GM11168 (cell line): ENCODE measurements at regions not wholly inside any gene's neighbourhood (a gene's known extent, or its start where the extent isn't known, plus 50 kb on each side); places are given as distances from the start of the nearest gene placed in this dataset.
"Not testable (repeated sequence)": the region's sequence is repeated elsewhere in the genome, so short reads cannot be mapped to it uniquely, and the experiment has no call there.

Experiments used
- in situ Hi-C: fragments of 300-500 bp; cut with MboI; formaldehyde crosslinking; loops from one replicate; pipeline ENCODE4 v1.12.0; 2022; ENCODE audit warnings: low sequenced_read_pairs; ENCODE audit not compliant: unreplicated experiment

DNA sequence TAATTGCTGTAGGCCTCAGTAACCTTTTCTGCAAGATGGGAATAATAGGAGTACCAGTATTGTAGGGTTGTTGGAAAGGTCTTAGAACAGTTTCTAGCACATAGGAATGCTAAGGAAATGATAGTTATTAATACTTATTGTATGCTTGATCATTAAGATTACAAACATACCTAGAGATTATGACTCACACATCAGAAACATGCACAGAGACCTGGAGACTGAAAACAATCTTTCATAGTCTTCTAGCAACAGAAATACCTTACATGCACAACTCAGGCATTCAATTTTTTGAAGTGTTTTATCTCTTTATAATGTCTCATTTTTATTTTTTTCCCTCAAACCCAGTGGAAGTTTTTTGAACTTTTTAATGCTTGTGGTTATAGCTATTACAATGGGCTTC, 104.4 kb upstream of the ZBTB20 start:
- in situ Hi-C loops: no loop called here

DNA sequence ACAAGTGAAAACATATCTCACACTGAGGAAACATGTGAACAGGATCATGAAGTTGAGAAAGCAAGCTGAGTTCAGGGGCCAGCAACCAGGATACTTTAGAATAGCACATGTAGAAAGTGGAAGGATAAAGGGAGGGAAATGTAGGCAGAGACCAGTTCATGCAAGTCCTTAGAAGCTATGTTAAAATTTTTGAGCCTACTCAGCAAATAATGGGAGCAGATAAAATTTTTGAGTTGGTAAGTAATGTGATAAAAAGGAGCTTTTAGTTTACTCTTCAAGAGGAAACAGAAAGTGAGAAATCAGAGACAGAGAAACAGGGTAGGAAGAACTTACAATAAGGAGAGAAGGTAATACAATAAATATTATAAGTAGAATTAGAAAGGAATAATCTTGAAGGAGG, 105.6 kb upstream of the ZBTB20 start:
- in situ Hi-C loops: no loop called here

DNA sequence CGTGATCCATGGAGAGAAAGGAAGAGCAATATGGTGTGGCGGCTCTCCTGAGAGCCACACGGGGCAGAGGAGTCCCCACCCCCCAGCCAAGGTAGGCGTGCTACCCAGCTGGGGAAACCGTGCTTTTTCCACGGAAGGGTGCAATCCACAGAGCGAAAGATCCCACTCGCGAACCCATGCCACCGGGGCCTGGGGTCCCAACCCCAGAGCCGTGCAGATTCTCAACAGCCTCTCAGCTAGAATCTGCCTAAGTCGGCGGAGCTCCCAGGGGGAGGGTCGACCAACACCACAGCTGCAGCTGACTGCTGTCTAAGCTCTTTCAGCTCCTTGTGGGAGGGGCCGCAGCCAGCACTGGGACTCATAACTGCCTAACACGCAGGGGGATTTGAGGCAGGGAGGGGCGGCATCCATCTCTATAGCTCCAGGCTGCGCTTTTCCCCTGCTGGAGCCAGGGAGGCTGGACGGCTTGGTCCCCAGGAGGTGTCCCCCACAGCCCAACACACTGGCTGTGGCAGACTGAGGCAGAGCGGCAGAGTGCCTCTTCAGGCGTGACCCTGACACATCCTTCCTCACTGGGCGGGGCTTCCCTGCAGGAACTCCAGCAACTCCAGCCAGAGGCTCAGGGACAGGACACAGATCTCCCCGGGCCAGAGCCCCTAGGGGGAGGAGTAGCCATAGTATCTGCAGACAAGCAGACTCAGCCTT, 107.6 kb upstream of the ZBTB20 start:
- in situ Hi-C loops: no loop called here

DNA sequence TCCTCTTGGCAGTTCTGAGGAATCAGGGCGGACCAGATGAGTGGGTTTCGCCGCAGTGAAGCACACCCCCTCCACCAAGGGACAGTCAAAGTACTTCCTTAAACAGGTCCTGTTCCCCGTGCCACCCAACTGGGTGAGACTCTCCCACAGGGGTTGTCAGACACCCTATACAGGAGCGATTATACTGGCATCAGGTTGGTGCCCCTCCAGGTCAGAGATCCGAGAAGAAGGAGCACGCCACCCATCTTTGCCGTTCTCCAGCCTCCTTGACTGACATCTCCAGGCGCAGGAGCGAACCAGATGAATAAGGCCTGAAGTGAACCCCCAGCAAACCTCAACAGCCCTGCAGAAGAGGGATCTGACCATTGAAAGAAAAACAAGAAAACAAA, 108.1 kb upstream of the ZBTB20 start:
- in situ Hi-C loops: no loop called here

DNA sequence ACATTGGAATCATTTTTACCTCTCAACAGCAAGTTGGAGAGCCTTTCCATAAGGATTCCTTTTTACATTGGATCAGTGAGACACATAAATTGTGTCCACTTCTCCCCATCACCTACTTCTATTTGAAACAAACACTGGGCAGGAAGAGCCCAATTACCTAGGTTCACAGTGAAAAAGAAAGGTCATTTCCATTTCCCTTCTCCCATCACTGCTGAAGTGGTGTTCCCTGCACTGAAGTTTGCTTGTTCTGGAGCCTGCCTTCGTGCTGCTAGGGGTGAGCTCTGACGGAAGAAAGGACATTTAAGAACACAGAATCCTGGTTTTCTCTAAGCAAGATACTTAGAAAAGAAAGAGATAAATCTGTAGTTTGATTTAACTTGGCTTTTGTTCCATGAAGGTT, 123.8 kb upstream of the ZBTB20 start:
- in situ Hi-C loops: no loop called here

DNA sequence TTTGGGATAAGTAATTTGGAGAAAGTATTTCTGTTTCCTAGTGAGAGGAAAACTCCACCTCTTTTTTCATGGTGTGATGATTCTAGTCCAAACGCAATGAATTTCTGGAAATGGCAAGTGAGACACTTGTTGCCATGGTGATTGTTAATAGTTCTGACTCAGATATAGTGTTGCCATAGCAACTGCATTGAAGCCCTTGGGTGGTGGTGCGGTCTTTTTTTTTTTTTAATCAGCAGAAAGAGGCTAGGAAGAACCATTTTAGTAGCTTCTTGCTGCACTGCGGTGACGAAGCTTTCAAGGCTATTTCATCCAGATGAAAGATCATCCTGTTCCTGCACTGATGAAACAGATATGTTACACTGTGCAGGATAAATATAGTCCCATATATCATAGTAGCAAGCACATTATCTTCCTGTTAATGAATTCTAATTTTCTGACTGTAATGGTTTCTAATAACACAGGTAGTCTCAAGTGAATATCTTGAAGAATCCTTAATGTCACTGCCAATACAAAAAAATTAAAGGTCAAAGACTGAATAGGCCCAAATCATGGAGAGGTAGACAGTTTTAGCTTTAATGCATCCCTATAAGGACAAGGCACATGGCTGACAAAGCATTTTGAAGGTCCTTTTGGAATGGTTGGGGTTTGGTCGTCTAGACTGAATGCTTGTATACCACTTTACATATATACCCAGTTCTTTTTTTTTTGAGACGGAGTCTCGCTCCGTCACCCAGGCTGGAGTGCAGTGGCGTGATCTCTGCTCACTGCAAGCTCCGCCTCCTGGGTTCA, 125.1 kb upstream of the ZBTB20 start:
- in situ Hi-C loops: no loop called here

DNA sequence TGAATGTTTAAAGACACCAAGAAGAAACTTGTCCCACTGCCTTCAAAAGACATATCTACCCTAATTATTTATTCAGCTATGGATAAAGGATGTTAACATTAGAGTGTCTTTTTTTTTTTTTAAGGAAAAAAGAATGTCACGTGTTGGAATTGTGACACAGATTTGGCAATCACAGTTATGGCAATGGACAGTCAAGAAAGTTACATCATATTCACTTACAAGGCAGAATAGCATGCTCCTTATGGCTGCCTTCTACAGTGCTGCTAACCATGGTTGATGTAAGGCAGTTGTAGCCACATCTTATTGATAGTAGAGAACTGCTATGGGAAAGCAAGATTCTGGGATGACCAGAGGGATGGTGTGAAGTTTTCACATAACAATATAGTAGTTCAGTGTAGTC, 128.8 kb upstream of the ZBTB20 start:
- in situ Hi-C loops: no loop called here

DNA sequence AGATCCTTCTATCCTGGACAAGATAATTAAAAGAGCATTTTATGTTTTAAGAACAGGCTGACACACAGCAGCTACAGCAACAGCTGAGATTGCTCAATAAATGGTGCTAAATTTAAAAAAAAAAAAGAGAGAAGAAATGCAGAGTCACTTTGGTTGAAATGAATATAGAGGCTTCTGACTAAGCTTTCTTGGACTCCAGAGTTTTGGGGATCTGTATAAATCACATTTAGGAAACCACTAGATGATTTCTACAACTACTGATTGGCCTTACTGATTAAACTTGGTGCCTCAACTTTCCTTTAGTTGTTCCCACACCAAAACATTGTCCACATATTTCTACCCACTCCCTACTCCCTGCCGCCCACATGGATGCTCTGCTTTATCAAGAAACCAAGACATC, 132.9 kb upstream of the ZBTB20 start:
- in situ Hi-C loops: no loop called here

DNA sequence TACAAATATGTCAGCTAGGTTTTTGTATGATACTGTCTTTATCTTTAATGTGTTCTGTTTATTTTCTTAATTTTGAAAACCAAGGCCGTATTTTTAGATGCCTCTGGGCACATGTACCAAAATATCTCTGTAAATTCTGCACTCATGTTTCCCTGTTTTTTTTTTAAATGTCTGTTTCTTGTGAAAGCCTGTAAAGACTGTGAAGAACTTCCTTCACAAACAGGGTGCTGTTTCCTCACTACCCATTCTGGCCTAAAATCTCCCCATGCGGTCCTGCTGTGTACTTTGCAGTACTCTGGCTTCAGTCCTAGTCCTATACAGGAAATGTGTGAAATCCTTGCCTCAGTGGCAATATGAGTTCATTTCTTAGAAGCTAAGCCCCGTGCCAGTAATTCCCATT, 133.4 kb upstream of the ZBTB20 start:
- in situ Hi-C loops: no loop called here

DNA sequence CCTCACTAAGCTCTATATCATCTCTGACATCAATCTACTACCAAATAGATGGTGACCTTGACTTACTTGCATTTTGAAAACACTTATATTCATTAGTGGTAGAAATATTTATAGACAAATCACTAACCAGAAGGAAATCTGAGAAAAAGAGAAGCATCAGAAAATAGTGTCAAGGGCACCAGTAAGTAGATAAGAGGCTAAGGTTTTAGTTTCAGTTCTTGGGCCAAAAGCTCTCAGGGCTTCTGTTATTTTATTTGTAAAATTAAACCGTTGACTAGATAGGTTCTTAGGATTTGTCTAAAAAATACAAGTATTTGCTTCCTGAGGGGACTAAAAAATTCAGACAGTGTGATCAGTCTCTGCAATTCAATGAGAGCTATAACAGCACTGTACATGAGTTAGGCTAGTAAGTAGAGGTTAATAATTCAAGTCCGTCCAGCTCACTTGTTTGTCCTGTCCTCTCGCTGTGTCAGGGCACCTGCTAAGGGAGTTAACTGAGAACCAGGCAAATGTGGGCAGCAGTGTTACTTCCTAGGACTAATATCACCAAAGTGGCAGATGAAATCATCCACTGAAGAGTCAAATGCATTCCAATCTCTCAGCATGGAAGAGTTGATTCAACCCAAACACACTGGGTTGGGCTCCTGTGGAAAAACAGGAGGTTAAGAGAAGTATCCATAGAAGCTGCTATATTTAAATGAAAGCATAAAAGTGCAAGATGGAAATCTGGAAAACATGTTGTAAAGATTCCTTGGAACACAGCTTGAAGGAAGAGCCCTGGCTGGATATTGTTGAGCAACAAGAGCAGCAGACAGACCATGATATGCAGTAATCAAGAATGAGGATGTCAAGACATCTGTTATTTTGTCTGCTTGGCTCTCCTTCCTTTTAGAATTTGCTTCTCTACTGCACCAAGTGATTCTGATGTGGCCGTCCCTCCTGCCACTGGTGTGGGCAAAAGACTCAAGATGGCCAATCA, 134.9 kb upstream of the ZBTB20 start:
- in situ Hi-C loops: no loop called here

DNA sequence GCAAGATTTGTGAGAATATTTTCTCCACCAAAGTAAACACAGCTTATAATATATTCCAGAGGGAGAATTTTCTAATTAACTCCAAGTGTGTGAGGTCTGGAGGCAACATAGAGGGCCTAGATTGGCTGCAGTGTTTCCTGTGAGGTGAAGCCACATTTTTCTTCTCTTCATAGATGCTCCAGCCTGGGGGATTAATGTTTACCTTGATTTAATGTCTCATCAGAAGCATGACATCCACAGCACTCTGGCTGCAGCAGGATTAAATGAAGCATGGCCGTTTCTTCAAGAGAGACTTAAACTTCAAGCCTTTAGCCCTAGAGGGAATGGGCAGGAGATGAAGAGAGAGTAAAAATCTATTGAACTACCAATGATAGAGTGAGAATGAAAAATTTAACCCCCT, 137.9 kb upstream of the ZBTB20 start:
- in situ Hi-C loops: no loop called here

DNA sequence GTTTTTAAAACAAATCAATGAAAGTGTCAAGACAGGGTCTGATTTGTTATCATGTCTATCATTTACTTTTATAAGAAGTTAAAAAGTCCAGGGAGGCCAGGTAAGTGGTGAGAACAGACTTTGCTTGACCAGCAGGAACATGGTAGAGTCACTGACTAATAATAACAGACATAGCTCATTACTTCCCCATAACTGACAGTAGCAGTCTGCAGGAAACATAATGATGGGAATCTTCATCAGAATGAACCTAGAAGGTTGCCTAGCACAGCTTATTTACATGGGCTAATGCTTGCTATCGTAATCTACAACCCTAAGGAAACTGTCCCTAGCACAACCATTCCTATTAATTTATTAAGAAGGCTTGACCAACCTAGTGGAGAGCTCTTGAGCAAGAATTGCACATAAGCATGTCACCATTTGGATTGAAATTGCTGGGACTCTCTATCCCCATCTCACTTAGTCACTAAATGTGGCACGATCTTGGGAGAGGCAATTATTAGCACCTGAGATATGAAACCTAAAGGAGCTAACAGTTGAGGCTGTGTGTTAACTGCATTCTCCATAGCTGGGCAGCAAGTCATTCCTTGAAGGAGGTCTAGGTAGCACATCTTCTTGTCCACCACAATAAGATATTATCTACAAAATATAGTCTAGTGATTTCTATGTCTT, 139.6 kb upstream of the ZBTB20 start:
- in situ Hi-C loops: no loop called here

DNA sequence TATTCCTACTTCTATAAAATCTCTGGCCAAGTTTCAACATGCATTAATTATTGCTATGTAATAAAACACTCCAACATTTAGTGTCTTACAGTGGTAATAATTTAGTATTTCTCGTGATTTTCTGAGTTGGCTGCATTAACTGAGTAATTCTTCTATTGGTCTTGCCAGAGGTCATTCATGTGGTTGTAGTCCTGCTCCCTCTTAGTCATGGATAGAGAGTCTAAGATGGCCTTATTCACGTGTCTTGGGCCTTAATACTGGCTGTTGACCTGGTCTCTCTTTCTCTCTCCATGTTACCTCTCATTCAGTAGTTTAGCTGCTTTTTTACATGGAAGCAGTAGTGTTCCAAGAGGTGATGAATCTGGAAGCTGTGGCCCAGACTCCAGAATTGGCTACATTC, 140.1 kb upstream of the ZBTB20 start:
- in situ Hi-C loops: no loop called here

DNA sequence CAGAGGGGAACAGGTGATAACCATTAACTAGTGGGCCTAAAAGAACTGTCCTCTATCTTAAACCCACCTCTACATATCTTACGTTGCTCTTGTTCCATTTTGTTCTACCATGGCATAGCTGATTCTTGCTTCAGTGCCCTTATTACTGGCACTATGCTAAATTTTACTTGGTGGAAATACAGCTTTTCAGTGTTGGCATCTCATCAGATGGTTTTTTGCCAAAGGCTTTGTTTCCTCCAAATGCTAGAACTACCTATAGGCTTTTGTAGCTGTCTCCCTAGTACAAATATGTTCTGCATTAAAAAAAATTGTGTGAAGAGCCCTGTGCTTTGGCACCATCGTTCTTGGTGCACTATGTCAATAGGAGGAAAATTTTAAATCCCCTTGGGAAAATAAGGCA, 145.0 kb upstream of the ZBTB20 start:
- in situ Hi-C loops: no loop called here

DNA sequence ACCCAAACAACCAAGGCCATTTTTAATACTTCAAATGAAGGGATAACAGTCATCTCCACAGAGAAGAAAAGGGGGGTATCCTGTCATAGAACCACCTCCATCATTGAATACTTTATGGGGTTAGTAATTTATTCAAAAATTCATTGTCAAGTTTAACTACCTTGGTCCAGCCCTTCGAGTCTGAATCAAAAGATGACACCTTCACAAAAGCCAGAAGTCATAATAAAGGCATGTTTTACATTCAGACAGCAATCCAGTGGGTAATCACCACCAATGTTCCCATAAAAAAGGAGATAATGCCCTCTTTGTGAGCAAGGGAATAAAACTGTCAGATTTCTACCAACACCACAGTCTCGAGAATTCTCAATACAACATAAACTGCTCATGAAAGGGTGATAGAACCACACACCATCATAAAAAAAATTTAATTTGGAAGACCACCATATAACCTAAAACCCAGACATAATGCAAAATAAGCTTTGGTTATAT, 145.6 kb upstream of the ZBTB20 start:
- in situ Hi-C loops: no loop called here

DNA sequence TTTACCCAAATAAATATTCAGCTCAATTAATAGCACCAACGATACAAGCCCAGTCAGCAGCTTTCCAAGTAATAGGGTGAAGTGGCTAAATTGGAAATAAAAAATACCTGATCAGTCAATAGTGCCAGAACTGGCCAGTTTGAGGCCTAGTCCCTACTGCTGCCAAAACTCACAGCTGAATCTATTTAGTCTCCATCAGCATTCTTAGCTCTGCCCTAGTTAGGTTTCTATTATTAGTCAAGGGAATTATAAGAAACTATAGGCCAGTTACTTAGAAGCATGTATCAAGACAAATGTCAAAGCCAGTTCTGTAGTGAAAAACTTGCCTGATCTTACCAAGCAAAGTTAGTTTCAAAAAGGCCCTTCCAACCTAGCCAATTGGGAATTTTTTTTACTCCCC, 146.2 kb upstream of the ZBTB20 start:
- in situ Hi-C loops: no loop called here

DNA sequence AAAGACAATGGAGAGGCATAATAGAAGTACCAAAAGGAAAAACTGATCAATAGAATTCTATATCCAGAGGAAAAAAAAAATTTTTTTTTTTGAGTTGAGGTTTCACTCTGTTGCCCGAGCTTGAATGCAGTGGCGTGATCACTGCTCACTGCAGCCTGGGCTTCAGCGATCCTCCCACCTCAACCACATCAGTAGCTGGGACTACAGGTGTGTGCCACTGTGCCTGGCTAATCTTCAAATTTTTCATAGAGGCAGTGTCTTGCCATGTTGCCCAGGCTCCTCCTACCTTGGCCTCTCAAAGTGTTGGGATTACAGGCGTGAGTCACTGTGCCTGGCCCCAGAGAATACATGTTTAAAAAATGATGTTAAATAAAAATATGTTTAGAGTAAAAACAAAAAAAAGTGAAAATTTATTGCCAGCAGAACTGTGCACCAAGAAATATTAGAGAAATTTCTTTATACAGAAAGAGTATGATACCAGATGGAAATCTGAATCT, 154.3 kb upstream of the ZBTB20 start:
- in situ Hi-C loops: no loop called here

DNA sequence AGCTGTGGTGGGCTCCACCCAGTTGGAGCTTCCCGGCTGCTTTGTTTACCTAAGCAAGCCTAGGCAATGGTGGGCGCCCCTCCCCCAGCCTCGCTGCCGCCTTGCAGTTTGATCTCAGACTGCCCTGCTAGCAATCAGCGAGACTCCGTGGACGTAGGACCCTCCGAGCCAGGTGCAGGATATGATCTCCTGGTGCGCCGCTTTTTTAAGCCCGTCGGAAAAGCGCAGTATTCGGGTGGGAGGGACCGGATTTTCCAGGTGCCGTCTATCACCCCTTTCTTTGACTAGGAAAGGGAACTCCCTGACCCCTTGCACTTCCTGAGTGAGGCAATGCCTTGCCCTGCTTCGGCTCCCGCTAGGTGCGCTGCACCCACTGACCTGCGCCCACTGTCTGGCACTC, 170.9 kb upstream of the ZBTB20 start:
- in situ Hi-C loops: not testable (repeated sequence)

DNA sequence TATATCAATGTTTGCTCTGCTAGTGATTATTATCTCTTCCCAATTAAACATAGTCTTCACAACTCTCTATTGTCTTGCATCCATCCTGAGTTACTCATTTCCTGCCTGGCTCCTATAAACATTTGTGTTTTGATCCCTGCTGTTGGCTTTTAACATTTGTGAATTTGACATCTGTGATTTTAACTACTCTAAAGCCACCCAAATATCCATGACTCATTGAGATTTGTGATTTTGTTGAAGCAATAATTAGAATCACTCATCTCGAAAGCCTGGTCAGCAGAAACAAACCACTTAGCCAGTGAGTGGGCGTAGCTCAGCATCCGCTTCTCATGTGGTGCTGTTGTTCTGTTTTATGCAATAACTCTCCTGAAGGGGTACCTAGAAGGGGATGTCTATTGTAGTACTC, 174.3 kb upstream of the ZBTB20 start:
- in situ Hi-C loops: no loop called here

DNA sequence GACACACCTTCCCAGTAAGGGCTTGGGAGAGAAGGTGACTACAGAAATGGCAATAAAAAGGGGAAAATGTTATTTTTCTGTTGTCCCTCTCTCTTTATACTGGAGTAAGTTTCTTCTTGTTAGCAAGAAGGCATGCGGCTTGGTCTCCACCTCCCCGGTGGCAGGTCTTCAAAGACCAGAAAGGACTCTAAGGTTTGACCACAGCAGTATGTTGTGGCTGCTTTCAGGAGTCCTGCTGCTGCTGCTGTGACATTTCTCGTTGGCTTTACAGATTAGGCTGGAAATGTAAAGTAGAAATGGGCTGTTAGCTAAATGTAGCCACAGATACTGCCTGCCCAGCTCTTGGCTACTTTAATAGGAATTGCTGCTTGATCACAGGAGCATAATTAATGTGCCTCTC, 175.8 kb upstream of the ZBTB20 start:
- in situ Hi-C loops: no loop called here
